Left ventricle myocardium superior (tissue), 1 donor: ENCODE measurements at regions not wholly inside any gene's neighbourhood (a gene's known extent, or its start where the extent isn't known, plus 50 kb on each side); places are given as distances from the start of the nearest gene placed in this dataset.

Experiments
- ATAC-seq: fragments of 200-7000 bp; cut with Tn5 transposase; one replicate; pipeline ENCODE4 v1.9.1; 2020; ENCODE audit warnings: mild to moderate bottlenecking, moderate library complexity
- DNase-seq: peaks from one replicate; pipeline ENCODE4 v3.0.0-alpha.2; 2020
- intact Hi-C: fragments of 100-400 bp; cut with micrococcal nuclease; formaldehyde crosslinking; loops from one replicate; pipeline ENCODE4 v1.11.0; 2022
- donor health status: DM: no; HTN: yes; CAD: no; lungs with severe emphysema.

DNA sequence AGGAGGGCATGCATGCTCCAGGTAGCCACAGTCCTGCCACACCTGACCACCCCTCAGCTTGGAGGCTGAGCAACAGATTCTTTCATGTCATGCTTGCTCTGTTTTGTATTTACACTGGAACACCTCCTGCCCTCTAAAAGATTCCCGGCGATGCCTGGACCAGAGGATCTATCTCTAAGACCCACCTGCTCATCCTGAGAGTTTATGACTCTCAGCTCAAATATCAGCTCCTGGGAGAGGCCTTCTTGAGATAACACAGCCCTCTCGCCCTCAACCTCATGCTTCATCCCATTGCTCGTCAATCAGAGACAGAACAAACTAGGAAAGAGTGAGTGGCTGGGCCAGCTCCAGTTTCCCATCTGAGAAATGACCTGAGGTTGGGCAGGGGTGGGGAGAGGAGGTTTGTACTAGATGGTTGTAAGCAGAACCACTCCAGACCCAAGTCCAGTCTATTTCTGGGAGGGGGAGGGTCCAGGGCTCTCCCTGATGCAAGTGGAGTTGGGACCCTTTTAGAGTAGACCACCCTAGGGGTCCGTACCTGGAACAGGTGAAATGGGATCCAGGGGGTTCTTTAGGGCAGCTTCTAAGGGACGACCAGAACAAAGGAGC lies 524.5 kb downstream of the MATN1 start:
- intact Hi-C loops, result no loop called here
- ATAC-seq, result no peak
- DNase-seq, result no peak

GRCh38 chr1:30198451-30198760 lies 525.0 kb downstream of the MATN1 start:
- ATAC-seq, result no peak
- intact Hi-C loops, result no loop called here
- no peak for DNase-seq

- ATAC-seq, result peak; percentile 18
- intact Hi-C loops, result no loop called here
Measured at GRCh38 chr1:30197639-30198450, 525.5 kb downstream of the MATN1 start.

GRCh38 chr1:30196872-30197638 lies 526.3 kb downstream of the MATN1 start:
- ATAC-seq, result no peak
- intact Hi-C loops, result no loop called here

More at GRCh38 chr1:30197639-30198450, 525.5 kb downstream of the MATN1 start:
- no peak for DNase-seq

GRCh38 chr1:30196457-30196856 lies 526.9 kb downstream of the MATN1 start:
- intact Hi-C loops, result no loop called here
- DNase-seq (no peak), ATAC-seq (no peak)

More at GRCh38 chr1:30196872-30197638, 526.3 kb downstream of the MATN1 start:
- no peak for DNase-seq

DNA sequence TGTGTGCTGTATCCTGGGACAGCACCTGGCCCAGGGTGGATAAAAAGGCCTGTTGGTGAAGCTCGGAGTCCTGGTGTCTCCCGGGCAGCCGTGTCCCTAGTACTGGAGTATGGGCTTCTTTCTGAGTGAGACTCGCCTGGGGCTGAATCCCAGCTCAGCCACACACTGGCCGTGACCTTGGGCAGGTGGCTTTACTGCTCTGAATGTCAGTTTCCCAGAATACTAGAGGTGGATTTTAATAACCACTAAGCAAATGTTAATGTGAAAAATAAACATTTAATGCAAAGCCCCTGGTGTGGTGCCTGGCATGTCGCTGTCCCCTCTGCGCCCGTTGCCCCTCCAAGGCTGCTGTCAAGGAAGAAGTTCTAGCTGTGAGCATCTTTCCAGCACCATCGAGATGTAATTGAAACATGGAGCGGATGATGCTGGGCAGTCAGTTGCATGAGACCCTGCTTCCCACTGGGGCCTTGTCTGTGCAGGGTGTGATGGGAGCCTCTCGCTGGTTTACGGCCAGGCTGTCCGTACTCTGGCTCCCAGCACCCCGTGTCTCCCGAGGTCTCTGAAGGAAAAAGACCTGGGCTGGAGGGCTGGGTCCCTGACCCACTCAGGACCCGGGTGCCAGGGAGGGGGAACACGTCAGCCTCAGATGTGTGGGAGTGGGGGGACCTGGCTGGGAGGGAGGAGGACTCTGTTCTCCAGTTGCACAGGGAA lies 527.8 kb downstream of the MATN1 start:
- DNase-seq, result no peak
- ATAC-seq, result no peak
- intact Hi-C loops, result no loop called here

DNA sequence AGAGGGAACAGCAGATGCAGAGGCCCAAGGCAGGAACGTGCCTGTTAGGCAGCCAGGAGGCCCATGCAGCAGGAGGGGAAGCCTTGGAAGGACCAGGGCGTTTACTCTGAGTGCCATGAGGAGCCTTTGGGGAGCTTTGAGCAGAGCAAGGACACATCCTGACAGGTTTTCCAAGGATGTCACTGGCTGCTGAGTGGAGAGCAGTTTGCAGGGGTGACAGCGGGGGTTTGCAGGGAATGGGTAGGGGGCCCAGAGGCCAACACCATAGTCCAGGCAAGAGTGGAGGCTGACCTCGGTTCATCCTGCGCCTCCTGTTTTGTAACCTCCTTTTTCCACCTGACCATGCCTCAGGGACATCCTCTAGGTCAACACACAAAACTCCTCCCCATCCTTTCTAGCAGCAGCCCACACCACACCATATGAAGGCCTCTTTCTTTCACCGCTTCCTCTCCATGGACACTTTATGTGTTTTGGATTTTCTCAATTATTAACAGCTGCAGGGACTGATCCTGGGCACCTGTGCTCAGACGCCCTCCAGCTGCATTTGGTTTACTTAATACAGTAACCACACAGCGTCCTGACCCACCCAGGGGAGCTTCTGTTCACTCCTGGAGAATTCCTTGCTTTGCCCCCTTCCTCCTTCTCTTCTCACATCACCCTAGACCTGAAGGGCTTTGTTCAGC lies 528.5 kb downstream of the MATN1 start:
- ATAC-seq (no peak), DNase-seq (no peak)
- intact Hi-C loops, result no loop called here

DNA sequence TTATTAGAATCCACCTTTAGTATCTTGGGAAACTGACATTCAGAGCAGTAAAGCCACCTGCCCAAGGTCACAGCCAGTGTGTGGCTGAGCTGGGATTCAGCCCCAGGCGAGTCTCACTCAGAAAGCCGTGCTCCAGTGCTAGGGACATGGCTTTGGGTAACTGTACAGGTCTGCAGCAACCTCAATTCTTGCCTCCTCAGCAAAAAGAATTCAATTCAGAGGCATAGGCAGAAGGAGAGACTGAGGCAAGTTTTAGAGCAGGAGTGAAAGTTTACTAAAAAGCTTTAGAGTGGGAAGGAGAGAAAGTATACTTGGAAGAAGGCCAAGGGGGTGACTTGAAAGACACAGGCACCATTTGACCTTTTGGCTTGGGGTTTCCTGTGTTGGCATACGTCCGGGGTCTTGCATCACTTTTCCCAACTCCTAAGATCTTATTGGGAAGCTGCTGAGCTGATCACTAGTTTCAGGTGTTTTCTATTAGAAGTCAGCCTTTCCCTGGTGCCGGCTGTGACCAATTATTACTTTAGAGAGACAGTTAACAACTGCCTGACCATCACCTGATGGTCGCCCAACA lies 529.3 kb downstream of the MATN1 start:
- ATAC-seq (no peak), DNase-seq (no peak)
- intact Hi-C loops, result no loop called here

DNA sequence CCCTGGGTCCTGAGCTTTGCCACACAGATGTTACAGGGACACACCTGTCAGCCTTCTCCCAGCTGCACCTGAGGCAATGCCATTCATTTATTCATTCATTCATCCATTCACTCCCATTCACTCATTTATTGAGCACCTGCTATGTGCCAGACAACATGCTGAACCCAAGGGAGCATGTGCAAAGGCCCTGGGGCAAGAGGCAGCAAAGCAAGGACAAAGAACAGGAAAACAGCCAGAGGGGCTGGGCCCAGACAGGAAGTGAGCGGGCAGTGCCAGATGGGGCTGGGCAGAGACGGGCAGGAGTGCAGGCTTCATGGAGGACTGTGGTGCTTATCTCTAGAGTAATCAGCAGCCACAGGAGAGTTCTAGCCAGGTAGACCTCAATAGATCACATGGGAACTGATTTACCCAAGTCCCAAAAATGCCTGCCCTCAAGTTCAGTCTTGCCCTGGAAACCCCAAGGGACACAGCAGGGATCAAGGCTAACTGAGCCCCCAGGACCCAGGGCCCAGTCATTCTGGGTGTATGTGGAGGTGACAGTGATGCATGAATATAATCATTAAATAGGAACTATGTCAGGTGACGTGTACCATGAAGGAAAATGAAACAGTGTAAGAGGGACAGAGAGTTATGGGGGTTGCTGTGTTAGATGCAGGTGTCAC lies 530.3 kb downstream of the MATN1 start:
- ATAC-seq, result no peak
- intact Hi-C loops, result no loop called here

DNA sequence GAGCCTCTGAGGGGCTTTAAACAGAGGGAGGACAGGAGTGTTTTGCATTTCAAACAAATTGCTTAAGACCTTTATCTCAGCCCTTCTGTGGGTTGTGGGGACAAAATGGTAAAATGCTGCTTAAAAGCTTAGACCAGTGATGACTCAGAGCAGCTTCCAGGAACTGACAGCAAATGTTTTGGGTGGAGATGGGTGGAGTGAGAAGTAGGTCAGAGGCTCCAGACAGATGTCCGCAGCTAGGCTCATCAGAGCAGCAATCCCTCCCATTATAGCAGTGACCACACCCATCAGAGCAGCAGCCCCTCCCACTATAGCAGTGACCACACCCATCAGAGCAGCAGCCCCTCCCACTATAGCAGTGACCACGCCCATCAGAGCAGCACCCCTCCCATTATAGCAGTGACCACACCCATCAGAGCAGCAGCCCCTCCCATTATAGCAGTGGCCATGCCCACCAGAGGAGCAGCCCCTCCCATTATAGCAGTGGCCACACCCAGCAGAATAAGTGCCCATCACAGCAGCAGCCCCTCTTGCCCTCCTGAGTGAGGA lies 532.2 kb downstream of the MATN1 start:
- ATAC-seq (peak; percentile 75), DNase-seq (no peak)
- intact Hi-C loops, result no loop called here

More for the DNA sequence above, 530.3 kb downstream of the MATN1 start:
- DNase-seq, result no peak

DNA sequence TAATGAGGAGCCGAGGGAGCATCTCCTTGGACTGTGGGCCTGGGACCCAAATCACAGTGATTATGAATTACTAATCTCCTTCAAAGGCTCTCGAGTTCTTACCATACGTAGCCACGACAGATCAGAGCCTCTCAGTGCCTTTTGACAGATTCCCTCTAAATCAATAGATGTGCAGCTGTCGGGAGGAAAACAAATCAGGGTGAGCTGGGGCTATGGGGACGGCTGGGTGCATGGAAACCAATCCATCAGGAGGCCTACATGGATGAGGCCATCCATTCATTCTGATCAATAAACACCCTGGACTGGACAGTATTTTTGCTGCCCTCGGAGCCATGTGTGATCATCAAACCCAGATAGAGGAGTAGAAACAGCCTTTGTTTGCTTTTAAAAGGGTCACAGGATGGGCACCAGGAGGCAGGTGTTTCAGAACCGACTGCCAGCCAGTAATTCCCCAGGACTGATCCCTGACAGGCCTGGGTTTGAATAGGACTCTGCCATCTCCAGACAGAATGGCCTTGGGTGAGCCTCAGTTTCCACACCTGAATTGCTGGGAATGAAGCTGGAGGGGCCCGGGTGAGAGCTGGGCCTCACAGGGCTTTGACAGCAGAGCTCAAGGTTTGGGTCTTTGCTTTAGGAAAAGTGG lies 532.8 kb downstream of the MATN1 start:
- ATAC-seq, result no peak
- DNase-seq, result no peak
- intact Hi-C loops, result no loop called here

DNA sequence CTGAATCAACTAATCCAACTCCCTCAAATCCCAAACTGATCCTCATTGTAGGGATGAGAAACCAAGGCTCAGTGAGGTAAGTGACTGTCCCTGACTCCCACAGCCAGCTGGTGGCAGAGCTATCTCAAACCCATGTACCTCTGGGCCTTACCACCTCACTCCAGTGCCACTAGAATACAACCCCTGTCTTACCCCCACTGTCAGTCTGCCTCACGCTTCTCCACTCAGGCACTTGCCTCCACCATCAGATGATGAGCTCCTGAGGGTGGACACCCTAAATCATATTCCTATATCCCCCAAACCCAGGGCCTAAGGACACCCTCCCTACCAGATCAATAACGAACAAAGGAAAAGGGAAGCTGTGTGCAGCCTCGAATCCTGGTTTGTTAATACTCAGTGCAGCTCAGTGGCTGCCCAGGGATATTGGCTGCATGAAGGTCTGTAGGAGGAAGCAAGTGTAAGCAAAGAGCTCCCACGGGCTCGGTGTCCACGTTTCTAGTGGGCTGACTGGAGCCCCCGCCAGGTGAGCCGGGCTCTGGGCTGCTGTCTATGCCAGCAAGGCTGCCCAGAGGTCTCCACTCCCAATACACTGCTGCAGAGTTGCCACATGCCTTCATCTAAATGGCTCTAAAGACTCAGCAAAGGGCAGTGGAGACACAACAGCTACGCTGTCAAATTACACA lies 533.4 kb downstream of the MATN1 start:
- ATAC-seq, result no peak
- DNase-seq, result no peak
- intact Hi-C loops, result no loop called here

DNA sequence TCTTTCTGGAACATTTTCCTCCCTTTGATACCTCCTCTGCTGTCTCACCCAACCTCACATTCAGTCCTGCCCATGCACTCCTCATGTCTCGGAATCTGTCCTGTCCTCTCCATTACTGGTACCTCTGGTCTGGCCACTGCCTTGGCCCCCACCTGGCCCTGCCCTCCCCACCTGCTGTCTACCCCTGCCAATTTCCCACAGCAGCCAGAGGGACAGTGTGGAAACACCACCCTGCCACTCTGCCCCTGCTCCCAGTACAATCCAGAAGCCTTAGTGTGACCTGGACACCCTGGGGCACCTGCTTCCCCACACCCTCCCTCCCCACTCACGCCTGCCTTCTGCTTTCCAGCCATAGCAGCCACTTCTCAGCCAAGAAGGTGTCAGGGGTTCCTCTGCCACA lies 534.4 kb downstream of the MATN1 start:
- no peak for DNase-seq
- ATAC-seq, result no peak
- intact Hi-C loops, result no loop called here

DNA sequence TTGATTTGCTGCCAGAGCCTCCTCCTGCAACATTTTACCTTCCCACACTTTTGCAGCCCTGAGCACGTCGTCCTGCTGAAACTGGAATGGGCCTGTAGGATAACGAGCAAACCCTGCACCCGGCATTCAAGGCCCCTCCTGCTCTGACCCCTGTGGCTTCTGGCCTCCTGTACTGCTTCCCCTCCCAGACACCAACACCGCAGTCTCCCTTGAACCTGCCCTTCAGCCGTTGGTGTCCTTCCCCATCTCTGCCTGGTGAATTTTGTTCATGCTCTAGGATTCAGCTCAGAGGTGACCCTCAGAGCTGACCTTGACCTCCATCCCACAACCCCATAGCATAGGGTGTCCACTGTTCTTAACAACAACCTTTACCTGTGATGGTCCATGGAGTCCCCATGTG lies 535.1 kb downstream of the MATN1 start:
- intact Hi-C loops, result no loop called here
- no peak for ATAC-seq
- no peak for DNase-seq

DNA sequence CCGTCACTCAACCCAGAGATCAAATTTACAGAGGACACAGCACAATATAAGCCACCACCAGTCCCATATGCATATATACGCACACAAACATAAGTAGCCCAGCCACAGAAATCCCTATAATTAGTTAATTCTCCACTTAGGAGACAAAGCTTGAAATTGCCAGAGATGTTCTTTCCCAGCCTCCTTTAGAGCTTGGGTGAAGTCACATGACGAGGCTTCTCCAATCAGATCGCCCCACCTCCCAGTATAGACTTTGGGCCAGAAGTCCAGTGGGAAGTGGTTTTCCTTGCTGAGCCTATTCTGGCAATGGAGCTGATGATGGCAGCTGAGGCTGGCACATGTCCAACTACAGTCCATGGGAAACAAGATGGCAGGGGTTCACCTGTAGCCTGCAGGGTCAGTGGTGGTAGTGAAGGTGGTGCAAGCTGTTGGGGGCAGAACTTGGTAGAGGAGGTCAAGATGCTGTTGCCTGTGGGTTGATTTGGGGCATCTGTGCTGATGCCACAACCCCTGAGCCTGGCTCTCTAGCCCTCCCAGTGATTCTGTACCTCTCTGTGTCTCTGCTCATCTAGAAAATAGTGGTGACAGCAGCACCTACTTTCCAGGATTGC lies 535.9 kb downstream of the MATN1 start:
- no peak for DNase-seq
- ATAC-seq, result no peak
- intact Hi-C loops, result no loop called here

DNA sequence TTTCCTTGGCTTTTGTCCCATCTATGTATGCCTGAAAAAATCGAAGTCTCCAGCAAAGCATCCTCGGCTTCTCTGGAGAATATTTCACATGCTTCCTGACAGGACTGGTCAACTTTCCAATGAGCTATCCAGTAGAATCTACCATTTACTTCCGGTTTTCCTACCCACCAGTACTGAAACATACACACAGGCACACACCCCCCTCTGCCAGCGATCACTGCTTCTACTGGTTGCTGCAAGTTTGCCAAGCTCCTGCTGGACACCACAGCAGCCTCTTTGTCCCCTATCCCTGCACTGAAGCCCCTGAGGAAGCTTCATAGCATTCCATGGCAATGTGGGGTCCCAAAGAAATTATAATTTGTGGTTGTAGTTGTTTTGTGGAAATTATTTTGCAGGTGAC lies 536.8 kb downstream of the MATN1 start:
- DNase-seq (no peak), ATAC-seq (no peak)
- intact Hi-C loops, result no loop called here

GRCh38 chr1:30185809-30186208 lies 537.6 kb downstream of the MATN1 start:
- intact Hi-C loops, result no loop called here
- ATAC-seq (no peak), DNase-seq (no peak)
